ENCODE measurements at regions not wholly inside any gene's neighbourhood (a gene's known extent, or its start where the extent isn't known, plus 50 kb on each side); places are given as distances from the start of the nearest gene placed in this dataset.

GRCh38 chr5:60362158-60362557 is 337.8 kb downstream of the DEPDC1B start:
- no peak for TF ChIP-seq CTCF (IDR thresholded peaks at IDR 0.05)
- no peak for TF ChIP-seq POLR2A (IDR thresholded peaks at IDR 0.05)
